Bronchial epithelial cell (primary cell): ENCODE measurements at regions not wholly inside any gene's neighbourhood (a gene's known extent, or its start where the extent isn't known, plus 50 kb on each side); places are given as distances from the start of the nearest gene placed in this dataset.

ENCODE experiments used
- DNase-seq: peaks from one replicate; pipeline ENCODE4 v3.0.0-alpha.2; 2010; ENCODE audit warnings: low read depth
- FAIRE-seq: peaks from 2 replicates; lab custom pipeline; 2011; peaks lifted over from hg19 to GRCh38; lab: Jason Lieb, UNC
- H3K27me3 ChIP-seq: 2 replicates; pipeline ENCODE4 v1.5.1; 2011; ENCODE audit warnings: low read length; ENCODE audit not compliant: control insufficient read depth, insufficient read depth
- H3K36me3 ChIP-seq: 2 replicates; pipeline ENCODE4 v1.5.1; 2011; ENCODE audit warnings: low read length; ENCODE audit not compliant: control insufficient read depth, insufficient read depth
- H3K4me3 ChIP-seq: 2 replicates; pipeline ENCODE4 v1.5.1; 2011; ENCODE audit warnings: mild to moderate bottlenecking, low read depth, low read length, control low read depth
- CTCF ChIP-seq: IDR thresholded peaks from 2 replicates; pipeline ENCODE4 v1.5.1; 2011; ENCODE audit warnings: mild to moderate bottlenecking, moderate library complexity, low read length, control low read depth, inconsistent platforms; ENCODE audit not compliant: insufficient read depth, severe bottlenecking

GRCh38 chrX:1112321-1112720 is 100.1 kb downstream of the CRLF2 start:
- FAIRE-seq (no peak), DNase-seq (no peak)
- Histone ChIP-seq H3K4me3 (no peak overlapping the region), H3K27me3 (no peaks in the 10 kb centered on the region), H3K36me3 (no peaks in the 10 kb centered on the region)
- TF ChIP-seq CTCF: no peak

GRCh38 chrX:1111601-1112300 is 100.7 kb downstream of the CRLF2 start:
- no peak for TF ChIP-seq CTCF
- DNase-seq: no peak
- Histone ChIP-seq H3K36me3 (no peaks in the 10 kb centered on the region), H3K4me3 (no peak overlapping the region), H3K27me3 (no peaks in the 10 kb centered on the region)
- no peak for FAIRE-seq

GRCh38 chrX:1109580-1110119 is 102.8 kb downstream of the CRLF2 start:
- DNase-seq (no peak), FAIRE-seq (peak; percentile 91)
- TF ChIP-seq CTCF: no peak
- Histone ChIP-seq H3K4me3 (no peak overlapping the region), H3K36me3 (no peaks in the 10 kb centered on the region), H3K27me3 (no peaks in the 10 kb centered on the region)

GRCh38 chrX:1108501-1109445 is 103.7 kb downstream of the CRLF2 start:
- TF ChIP-seq CTCF: no peak
- Histone ChIP-seq H3K36me3 (no peaks in the 10 kb centered on the region), H3K27me3 (no peaks in the 10 kb centered on the region), H3K4me3 (no peak overlapping the region)
- no peak for DNase-seq
- no peak for FAIRE-seq

GRCh38 chrX:1106478-1107210 is 105.8 kb downstream of the CRLF2 start:
- no peaks in the 10 kb centered on the region for H3K36me3 ChIP-seq
- no peak for DNase-seq
- TF ChIP-seq CTCF: no peak
- H3K4me3 ChIP-seq: no peak overlapping the region
- no peaks in the 10 kb centered on the region for H3K27me3 ChIP-seq
- FAIRE-seq: no peak
